ENCODE measurements at regions not wholly inside any gene's neighbourhood (a gene's known extent, or its start where the extent isn't known, plus 50 kb on each side); places are given as distances from the start of the nearest gene placed in this dataset.
"Not testable (repeated sequence)": the region's sequence is repeated elsewhere in the genome, so short reads cannot be mapped to it uniquely, and the experiment has no call there.

DNA sequence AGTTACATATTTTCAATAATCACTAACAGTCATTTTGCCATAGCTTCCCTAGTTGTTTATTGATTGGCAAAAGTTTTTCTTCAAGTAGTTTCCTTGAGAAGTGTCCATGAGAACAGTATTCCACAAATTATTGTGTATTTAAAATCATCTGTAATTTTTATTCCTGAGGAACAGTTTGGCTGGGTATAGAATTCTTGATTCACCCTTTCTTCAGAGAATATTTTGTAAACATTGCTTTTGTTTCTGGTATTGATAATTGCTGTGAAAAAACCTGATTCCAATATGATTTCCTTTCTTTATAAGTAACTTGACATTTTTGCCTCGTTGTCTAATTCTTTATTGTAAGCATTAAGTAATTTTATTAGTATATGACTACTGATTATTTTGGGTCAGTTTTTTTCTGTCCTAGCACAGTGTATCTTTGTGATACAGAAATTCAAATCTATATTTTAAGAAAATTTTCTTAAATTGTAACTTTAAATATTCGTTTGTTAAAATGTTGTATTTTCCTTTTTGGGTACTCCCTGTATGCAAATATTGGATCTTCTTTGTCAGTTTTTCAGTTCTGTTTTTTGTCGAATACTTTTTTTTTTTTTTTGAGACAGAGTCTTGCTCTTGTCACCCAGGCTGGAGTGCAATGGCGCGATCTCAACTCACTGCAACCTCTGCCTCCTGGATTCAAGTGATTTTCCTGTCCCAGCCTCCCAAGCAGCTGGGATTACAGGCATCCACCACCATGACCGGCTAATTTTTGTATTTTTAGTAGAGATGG lies 162.0 kb upstream of the ATP2B1 start:
- DNase-seq, result no peak

DNA sequence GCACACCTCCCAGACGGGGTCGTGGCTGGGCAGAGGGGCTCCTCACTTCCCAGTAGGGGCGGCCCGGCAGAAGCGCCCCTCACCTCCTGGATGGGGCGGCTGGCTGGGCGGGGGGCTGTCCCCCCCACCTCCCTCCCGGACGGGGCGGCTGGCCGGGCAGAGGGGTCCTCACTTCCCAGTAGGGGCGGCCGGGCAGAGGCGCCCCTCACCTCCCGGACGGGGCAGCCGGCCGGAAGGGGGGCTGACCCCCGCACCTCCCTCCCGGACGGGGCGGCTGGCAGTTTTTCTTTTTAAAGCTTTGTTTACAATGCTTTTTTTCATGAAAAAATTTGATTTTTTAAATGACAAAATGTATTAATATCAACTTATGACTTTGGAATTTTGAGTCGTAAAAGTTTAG lies 159.0 kb upstream of the ATP2B1 start:
- DNase-seq, result not testable (repeated sequence)

DNA sequence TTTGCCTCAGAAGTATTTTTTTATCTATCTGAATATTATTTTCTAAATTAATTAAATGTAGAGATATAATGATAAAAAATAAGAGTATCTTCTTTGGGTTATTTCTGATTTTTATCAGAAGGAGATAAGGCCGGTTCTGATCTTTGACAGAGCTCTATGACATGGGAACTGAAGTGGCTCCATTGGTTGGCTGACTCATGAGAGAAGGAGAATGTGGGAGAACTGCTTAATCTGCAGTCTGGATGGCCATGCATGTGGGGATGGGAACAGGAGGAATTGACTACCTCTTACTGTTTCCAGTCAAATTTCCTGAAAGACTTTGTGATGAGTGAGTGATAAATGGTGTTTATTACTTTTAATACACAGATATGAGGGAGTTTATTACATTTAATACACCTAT lies 155.8 kb upstream of the ATP2B1 start:
- DNase-seq, result no peak

DNA sequence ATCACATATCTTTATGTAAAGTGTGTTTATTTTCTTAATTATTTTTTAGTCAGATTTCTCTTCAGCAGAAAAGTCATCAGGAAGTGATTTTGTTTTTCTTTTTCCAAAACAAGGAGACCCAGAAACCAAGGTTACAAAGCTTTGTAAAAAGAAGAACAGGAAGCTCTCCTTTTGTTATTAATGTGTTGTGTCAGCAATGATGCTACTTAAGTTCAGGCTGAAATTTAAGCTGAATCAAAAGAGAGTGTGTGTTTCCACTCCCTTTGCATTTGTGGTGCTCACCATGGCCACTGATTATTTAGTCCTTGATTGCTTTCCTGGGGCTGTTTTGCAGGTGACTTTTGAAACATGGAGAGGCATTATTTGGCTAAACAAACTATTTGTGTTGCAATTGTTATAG lies 155.3 kb upstream of the ATP2B1 start:
- peak; percentile 54 to 62 for DNase-seq

DNA sequence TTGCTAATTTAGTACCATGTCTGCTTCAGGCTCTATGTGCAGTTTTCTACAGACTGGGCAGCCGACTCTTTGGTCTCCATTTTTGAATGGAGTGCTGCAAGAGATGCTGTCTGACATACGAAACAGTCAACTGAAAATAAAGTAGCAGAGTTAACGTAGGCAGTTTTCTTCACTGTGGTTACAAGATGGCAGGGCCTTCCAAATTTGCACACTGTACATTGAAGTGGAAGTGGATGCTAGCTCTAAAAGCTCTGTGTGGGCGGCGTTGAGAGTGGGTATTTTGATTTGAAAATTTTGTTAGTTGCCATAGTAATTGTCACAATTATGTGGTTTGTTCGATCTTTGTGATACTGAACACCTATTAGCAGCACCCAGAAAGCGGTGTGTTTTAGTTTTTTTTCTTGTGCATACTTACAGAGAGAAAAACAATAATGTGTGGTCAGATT lies 154.9 kb upstream of the ATP2B1 start:
- DNase-seq, result peak in 1 of 2 experiments; percentile 9

DNA sequence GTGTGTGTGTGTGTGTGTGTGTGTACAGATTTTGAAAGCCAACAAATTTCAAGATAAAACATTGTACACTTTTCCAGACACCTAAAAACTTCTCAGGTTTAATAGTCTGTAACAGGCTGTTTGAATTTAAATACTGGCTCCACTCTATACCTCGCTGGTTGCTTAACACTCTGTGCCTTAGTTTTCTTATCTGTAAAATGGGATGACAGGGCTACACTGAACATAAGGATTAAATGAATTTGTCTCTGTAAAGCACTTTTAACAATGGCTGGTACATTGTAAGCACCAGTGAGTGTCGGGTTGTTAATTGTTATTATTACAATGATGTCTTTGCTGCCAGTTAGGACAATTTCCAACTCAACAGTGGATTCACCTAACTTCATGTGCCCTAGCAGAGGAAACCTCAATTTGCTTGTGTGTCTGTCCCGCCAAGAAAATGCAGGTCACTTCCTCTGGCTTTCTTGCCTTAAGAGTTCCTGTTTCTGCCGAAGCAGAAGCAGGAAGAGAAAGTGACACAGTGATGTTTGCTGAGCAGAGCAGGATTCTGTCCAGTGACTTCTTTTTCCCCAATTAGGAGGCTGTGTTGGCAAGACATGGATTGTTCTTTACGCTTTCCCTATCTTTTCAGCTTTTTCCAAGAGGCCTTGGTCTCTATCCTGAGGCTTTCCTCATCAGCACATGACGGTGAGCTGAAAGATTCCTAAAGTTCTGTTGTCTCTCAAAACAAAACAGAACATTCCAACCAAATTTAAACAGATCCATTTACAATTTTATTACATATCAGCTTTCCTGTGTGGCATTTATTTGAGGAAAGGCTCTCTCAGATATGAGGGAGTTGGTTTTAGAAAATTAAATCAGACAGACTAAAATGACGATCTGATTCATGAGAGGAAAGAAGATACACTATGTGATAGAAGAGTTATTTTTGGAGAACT lies 154.1 kb upstream of the ATP2B1 start:
- DNase-seq, result peak; percentile 85 to 92

DNA sequence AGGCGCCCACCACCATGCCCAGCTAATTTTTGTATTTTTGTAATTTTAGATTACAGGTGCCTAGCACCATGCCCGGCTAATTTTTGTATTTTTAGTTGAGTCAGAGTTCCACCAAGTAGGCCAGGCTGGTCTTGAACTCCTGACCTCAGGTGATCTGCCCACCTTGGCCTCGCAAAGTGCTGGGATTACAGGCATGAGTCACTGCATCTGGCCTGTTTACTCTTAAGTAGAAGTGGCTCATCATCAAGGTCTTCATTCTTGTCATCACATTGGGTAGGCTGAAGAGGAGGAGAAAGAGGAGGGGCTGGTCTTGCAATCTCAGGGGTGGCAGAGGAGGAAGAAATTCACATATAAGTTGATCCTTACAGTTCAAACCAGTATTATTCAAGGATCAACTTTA lies 152.4 kb upstream of the ATP2B1 start:
- DNase-seq, result no peak

DNA sequence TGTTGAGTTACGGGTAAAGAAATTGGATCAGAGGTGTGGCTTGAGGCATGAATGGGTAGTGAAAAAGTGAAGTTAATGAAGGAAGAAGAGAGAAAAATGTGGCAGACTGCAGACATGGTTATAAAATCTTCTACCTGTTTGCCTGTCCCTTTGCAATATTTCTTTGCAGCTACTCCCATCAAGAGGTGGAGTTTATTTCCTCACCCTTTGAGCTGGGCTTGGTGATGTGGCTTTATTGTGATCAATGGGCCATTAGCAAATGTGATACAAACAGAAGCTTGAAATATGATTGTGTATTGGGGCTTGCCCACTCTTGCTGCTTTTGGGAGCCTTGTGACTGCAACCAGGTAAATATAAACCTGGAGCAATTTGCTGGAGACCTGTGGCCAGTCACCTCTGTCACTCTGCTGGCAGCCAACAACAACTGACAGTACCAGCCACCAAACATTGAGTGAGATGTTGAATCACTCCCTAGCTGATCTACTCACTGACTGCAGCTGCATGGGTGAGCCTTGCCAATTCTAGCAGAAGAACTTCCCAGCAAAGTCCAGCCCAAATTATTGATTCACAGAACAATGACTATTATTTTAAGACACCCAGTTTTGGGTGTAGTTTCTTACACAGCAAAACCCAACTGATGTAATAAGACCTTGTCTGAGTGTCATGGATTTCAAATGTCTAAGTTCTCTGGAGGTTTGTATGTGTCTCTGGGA lies 151.0 kb upstream of the ATP2B1 start:
- no peak for DNase-seq

DNA sequence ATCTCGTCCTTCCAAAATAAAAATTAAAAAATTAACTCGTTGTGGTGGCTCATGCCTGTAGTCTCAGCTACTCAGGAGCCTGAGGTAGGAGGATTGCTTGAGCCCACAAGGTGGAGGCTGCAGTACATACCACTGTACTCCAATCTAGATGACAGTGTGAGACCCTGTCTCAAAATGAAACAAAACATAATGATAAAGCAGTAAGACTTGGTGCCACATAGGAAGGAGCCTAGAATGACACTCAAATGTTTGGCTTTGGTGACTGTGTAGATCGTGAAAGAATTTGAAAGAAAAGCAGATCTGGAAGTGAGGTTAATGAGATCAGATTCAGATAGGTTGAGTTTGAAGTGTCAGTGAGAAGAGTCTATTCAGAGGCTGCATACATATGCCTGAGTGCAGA lies 150.1 kb upstream of the ATP2B1 start:
- no peak for DNase-seq

DNA sequence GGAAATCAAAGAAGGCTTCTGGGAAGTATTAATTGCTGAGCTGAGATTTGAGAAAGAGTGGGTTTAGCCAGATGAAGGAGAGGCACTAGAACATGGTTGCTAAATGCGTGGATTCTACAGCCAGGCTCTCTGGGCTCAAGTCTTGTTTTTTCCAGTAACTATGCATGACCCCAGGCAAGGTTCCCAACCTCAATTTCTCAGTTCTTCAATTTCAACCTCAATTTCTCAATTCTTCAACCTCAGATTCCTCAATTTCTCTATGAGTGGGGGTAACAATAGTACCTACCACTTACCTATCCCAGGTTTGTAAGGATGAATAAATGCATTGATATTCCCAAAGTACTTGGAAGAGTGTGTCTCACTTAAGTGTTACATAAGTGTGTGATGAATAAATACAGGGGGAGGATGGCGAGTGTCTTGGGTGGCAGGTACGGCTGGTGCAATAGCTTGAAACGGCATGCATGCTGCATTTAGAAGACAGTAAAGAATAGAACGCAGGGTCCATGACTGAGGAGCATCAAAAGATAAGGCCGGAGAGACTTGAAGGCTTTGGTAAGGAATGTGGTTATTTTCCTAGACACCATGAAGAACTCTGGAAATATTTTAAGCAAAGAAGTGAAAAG lies 149.1 kb upstream of the ATP2B1 start:
- peak; percentile 12 to 18 for DNase-seq

DNA sequence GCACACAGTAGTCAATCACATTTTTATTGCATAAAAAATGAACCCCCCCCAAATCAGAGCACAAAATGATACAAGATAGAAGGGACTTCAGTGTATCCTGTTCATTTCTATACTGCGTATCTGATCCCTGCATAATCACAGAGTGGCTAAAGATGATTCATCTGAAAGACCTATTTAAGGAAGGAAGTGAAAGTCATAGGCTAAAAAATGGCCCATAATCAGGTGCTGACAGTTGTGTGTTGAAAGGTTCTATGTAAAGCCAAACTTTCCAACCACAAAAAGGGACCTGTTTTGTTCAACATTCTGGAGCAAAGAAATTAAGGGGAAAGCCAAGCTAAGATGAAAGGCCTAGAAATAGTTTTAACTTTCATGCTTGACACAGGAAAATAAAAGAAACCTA lies 147.8 kb upstream of the ATP2B1 start:
- DNase-seq, result peak; percentile 78 to 82

DNA sequence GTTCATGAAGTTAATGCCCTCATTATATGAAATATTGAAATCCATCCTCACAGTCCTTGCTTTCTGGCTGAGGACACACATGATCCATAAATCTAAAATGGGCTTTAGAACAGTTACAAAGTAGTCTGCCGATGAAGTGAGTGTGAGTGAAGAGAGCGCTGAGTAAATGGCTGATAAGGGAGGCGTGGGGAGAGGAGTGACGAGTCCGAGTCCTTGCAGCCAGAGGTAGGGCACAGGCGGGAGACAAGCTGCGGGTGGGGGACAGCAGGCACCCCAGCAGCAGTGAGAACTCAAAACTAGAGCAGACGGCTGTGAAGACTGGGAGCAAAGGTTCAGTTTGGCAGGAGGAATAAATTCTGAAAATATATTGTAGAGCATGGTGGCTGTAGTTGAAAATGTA lies 140.1 kb upstream of the ATP2B1 start:
- DNase-seq, result no peak

DNA sequence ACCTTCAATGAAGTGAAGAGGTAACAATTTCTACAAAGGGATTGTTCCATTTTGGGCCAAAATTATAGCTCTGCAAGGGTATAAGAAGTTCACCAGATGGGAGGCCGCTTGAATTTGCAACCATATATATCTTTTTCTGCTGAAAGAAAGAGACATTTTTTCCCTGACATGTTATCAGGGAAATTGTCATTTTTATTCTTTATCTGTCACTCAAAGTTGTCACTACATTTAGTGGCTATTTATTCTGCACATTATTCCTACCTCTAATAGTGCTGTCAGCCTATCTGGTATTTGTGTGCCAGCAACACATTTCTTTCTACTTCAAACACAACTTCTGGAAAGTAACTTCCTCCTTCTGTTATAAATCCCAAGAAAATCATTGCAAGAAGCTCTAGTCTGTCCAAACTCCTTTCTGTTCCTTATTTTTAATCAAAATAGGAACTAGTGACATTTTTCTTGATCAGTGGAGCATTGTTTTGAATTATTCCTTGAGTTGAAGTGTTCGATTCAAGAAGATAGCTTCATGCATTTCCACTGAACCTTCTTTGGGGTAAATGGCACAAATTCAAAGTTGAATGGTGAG lies 137.9 kb upstream of the ATP2B1 start:
- peak; percentile 24 to 27 for DNase-seq

DNA sequence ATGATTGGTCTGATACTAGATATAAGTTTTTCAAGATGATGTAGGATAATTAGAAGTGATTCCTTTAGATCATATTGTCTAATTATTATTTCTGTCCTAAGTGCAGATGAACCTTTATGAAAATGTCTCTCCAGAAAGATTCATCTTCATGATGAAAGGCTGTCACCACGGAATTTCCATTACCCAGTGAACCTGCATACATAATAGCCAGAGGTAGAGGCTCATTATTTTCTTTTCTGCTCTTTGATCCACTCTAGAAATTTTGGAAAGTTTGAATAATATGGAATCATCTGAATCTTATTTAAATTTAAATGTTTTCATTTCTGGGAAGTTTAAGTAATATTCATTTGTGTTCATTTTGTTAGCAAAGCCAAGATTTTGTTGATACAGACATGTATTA lies 137.1 kb upstream of the ATP2B1 start:
- DNase-seq, result no peak

DNA sequence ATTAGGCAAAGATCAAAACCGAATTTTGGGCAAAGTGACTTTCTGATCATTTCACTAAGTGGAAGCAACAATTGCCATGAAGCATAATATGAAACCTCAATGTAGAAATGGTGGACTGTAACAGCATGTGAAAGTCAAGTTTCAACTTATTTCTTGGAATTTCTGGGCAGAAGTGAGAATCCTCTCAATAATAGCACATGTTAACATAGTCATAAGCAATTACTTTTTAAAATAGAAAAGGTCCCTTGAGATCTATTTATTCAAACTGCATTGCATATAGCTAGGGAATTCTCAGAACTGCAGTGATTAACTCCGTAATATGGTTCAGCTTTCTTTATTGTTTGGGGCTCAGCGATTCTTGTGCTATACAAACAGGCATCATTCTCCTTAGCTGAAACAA lies 136.7 kb upstream of the ATP2B1 start:
- DNase-seq, result no peak

DNA sequence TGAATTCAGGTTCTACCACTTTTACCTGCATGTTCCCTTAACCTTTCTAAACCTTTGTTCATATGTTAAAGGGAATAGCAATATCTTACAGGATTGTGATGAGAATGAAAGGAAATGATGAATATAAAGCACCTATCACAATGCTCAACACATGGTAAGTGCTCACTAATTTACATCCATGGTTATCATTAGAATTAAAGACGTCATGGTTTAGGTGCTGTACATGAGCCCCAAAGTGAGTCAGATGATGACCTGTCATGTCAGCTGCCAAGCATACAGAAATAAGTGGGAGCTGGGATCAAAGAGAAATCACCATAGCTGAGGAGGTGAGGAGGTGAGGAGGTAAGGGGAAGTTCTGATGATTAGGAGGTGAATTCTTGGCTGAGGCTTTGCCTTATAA lies 135.9 kb upstream of the ATP2B1 start:
- no peak for DNase-seq

DNA sequence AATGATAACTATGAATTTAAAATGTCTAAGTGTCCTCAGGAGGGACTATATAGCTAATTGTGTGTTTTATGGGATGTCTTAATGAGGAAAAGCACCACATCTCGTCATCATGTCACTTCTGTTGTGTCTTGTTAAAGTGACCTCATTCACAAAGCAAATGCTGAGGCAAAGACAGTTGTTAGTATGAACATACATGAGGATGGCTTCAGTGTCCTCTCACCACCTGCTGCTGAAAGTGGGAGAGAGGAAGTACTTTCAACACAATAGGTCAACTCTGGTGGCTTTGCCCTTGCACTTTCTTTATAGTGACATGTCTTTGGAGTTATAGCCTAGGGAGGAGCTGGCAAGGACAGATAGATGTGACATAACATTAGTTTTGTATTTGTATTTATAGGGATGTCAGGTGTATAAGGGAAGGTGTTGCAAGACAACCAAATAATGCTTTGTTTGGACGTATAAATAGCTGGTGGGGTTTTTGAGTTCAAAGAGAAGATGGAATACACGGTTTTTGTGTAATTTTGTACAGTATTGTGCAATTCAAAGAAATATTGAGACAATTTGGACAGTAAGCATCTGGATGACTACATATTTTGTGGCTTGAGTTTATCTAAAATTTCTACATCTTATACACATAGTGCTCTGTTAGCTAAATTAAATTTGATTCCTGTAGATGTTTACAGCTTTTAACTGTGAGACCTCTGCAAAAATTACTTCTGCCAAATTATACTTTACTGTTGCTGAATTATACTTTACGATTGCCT lies 131.7 kb upstream of the ATP2B1 start:
- peak; percentile 39 to 58 for DNase-seq

DNA sequence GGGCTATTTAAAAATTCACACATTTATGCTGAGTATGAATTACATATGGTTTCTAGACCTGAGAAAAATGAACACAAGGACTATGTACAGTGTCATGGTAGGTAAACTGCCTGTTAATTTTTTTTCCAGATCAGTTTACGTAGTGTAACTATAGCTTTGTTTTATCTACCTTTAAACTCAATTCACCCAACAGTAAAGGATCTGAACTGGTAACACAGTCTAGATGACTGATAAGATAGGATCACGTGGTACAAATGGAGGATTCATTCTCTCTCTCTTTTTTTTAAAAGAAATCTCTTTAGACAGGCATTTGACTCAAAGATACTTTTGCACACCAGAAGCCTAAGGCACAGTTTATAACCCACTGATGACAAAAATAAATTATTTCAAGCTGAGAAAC lies 130.8 kb upstream of the ATP2B1 start:
- DNase-seq, result no peak

DNA sequence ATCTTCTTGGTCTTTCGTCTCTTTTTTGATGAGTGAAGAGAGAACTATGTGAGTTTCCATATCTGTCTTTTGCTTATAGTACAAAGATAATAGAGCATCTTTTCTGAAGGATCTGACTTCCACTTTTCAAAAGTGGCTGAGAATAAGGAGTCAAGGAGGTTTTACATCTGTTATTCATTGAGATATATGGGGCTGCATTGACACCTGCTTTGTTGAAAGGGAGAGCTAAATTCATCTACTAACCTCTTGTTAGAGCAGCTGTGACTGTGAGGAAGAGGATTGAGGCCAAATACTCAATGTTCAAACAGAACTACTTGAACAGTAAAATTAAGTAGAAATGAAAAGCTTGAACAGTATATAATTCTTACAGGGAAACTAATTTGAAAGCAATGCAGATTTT lies 130.2 kb upstream of the ATP2B1 start:
- no peak for DNase-seq

DNA sequence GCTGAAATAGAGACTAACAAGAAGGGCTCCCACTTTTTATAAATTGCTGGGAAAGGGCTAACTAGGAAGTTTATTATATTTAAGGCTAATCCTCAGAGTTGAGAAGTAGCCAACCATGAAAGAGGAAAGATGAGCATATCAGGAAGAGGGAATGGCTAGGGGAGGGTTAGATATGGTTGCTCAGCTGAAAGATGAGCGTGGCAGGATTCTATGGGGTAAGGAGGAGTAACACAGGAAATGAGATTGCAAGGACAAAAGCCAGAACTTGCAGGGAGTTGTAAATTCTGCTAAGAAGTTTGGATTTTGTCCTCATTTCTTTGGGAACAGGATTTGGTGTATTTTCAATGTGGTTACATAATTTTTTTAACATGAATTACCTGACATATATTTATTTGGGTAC lies 127.4 kb upstream of the ATP2B1 start:
- DNase-seq, result no peak

DNA sequence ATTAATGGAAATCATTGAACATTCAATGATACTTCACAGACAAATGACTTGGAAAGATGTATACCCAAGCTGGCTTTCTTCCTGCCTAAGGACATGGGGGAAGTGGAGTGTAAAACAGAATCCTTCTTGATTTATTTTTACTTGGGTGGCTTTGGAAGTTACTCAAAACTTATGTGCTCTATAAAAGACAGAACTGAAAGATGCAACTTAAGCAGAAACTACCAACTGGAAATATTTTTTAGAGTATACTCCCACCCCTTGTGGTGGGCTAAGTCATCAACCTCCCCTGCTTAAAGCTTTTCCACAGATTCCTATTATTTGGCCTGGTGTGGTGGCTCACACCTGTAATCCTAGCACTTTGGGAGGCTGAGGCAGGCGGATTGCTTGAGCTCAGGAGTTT lies 126.0 kb upstream of the ATP2B1 start:
- no peak for DNase-seq

Data from AML-193 (cell line).